VCaP (cell line): ENCODE measurements at regions not wholly inside any gene's neighbourhood (a gene's known extent, or its start where the extent isn't known, plus 50 kb on each side); places are given as distances from the start of the nearest gene placed in this dataset.

Experiments used
- H3K27ac ChIP-seq: fragments of 450-650 bp; 2 replicates; pipeline ENCODE4 v1.5.1; 2017
- CTCF ChIP-seq: fragments of 450-650 bp; conservative IDR thresholded peaks from 2 replicates; pipeline ENCODE4 v1.5.1; 2017; ENCODE audit warnings: mild to moderate bottlenecking, moderate library complexity

GRCh38 chr2:14715600-14715999 is 83.1 kb downstream of the LRATD1 start:
- H3K27ac ChIP-seq = no peak overlapping the region
- TF ChIP-seq CTCF = no peak

GRCh38 chr2:14716319-14716718 is 83.8 kb downstream of the LRATD1 start:
- TF ChIP-seq CTCF = no peak
- no peak overlapping the region for H3K27ac ChIP-seq

GRCh38 chr2:14717131-14717530 is 84.6 kb downstream of the LRATD1 start:
- no peak overlapping the region for H3K27ac ChIP-seq
- no peak for TF ChIP-seq CTCF

- TF ChIP-seq CTCF = no peak
- H3K27ac ChIP-seq = no peak overlapping the region
Observed at GRCh38 chr2:14720319-14720718, 87.8 kb downstream of the LRATD1 start.

GRCh38 chr2:14720739-14721138 is 88.2 kb downstream of the LRATD1 start:
- TF ChIP-seq CTCF = no peak
- no peak overlapping the region for H3K27ac ChIP-seq

- H3K27ac ChIP-seq = no peak overlapping the region
- TF ChIP-seq CTCF = no peak
Observed at GRCh38 chr2:14722904-14723570, 90.5 kb downstream of the LRATD1 start.

- TF ChIP-seq CTCF = no peak
- no peak overlapping the region for H3K27ac ChIP-seq
Observed at GRCh38 chr2:14723684-14724083, 91.2 kb downstream of the LRATD1 start.
